GM13977 (cell line): ENCODE measurements at regions not wholly inside any gene's neighbourhood (a gene's known extent, or its start where the extent isn't known, plus 50 kb on each side); places are given as distances from the start of the nearest gene placed in this dataset.

Experiments used
- DNase-seq: peaks from one replicate; pipeline ENCODE4 v3.0.0; 2012; ENCODE audit warnings: low spot score
- CTCF ChIP-seq: IDR thresholded peaks from 2 replicates; pipeline ENCODE4 v1.5.1; 2012; ENCODE audit warnings: mild to moderate bottlenecking, control low read depth; ENCODE audit not compliant: insufficient read depth; ENCODE audit errors: extremely low read depth, missing control alignments
- in situ Hi-C: fragments of 300-500 bp; cut with MboI; formaldehyde crosslinking; loops from one replicate; pipeline ENCODE4 v1.12.0; 2022; ENCODE audit warnings: low sequenced_read_pairs, low pct_unique_long_range_greater_than_20kb, mixed read lengths, inconsistent platforms; ENCODE audit not compliant: unreplicated experiment

DNA sequence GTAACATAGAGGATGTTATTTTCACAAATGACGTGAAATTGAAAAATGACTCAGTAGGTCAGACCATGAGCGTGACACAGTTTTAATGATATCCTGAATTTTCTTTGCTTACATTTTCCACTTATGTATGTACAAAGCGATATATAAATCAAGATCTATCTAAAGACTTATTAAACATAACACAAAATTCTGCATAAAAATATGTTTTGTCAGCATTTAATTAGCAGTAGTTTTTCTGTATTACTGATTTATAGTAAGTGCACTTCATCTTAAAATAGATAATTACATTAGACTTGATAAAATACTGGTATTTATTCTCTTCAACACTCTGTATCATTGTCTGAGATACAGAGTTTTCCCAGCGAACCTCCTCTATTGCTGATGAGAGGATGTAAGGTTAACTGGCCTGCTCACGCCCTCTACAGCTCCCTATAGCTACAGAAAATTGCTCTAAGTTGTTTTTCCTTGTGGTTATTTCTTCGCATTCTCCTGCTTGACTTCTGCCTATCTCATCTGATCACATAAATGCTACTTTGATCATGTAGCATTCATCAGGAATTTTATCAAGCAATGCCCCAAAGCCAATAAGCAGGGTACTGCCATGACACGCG, 548.8 kb upstream of the REG3G start:
- in situ Hi-C loops: no loop called here
- TF ChIP-seq CTCF: no peak
- no peak for DNase-seq

DNA sequence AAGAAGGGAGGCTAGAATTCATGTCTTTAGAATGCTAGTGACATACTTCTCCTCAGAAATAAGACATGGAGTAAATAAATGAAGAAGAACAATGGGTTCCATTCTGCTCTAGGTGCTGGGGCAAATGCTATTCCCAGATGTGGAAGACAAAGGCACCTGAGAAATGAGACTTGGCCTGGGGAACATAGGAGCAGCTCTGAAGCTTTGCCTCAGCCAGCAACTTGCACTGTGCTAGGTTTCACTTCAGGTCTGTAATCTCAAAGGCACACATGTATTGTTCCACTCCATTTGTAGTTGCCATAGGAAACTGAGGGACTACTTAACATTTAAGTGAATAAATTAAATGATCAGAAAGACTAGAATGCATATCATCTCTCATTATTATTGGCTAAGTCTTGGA, 538.9 kb upstream of the REG3G start:
- TF ChIP-seq CTCF: no peak
- DNase-seq: no peak
- in situ Hi-C loops: no loop called here

DNA sequence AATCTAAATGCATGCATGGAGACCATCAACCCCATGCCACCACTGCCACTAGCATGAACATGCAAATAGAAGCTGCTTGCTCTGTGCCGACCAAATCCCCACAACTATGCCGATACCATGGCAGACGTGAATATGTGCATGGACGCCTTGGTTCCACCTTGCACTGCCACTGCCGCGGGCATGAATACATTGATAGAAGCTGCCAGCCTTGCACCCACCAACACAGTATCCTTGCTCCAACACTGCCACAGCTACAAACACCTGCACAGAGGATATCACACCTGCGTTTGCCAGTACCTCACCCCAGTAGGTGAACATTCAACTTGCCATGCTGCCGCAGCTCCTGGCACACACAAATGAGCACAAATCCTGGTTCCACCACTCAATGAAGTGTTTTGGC, 527.4 kb upstream of the REG3G start:
- in situ Hi-C loops: no loop called here
- DNase-seq: no peak
- no peak for TF ChIP-seq CTCF

GRCh38 chr2:78506301-78506700, 519.2 kb upstream of the REG3G start:
- in situ Hi-C loops: no loop called here
- no peak for DNase-seq
- TF ChIP-seq CTCF: no peak

- DNase-seq: no peak
- no peak for TF ChIP-seq CTCF
- in situ Hi-C loops: no loop called here
Measured at GRCh38 chr2:78521938-78522337, 503.6 kb upstream of the REG3G start.

DNA sequence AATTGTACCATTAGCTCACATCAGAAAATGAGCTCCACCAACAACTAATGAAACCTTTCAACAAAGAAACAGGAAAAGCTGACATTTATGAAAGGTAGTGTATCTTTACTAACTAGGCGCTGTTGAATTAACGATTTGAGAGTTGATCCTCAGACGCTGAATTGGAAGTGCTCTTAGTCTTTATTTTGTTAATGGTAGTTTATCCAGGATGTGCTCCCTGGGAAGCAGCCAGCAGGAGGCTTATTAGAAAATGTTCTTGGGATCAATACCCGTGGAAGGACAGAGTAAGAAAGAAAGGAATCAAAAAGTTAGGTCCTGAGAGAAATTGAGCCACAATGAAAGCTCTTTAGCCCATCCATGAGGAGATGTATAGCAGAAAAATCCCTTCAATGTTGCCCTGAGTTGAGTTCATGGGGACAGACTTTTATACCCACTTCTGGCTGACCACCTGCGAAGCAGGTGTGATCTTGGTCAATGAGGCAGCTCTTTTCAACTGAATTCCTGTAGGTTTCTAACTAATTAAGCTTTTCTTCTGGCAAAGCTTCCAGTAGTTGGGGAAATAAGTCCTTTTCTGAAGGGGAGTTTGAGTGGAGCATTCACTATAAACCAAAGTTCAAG, 492.6 kb upstream of the REG3G start:
- no peak for TF ChIP-seq CTCF
- in situ Hi-C loops: no loop called here
- no peak for DNase-seq
